CD4-positive, alpha-beta T cell (primary cell): ENCODE measurements at regions not wholly inside any gene's neighbourhood (a gene's known extent, or its start where the extent isn't known, plus 50 kb on each side); places are given as distances from the start of the nearest gene placed in this dataset.

Experiments
- ATAC-seq: fragments of 200-7000 bp; cut with Tn5 transposase; one replicate; pipeline ENCODE4 v1.10.0; 2022; ENCODE audit warnings: mild to moderate bottlenecking; ENCODE audit not compliant: poor library complexity
- CTCF ChIA-PET: fragments of 350-600 bp; sonication (Branson Sonifier 250); formaldehyde crosslinking; loops from one replicate; lab custom pipeline; 2021; ENCODE audit warnings: antibody characterized with exemption, inconsistent platforms; lab: Charles Lee
- POLR2A ChIA-PET: fragments of 350-600 bp; sonication (Branson Sonifier 250); formaldehyde crosslinking; loops from one replicate; lab custom pipeline; 2021; ENCODE audit warnings: antibody characterized with exemption, inconsistent platforms; lab: Charles Lee
- DNase-seq, 14 experiments: peaks; one replicate each; pipeline ENCODE4 v3.0.0-alpha.2; 2013 to 2020; ENCODE audit warnings: mixed read lengths in 2 of 14
- H3K27ac ChIP-seq, 2 donors: one replicate each; pipeline versions ENCODE4 v1.5.1 to v1.7.0; 2013; ENCODE audit warnings: low read length in 2 of 2, low read depth in 1 of 2, mild to moderate bottlenecking in 1 of 2
- H3K27me3 ChIP-seq, 2 experiments: 1 replicate in 1 of 2; 2 replicates in 1 of 2; pipeline versions ENCODE4 v1.6.1 to v1.7.0; 2013; ENCODE audit warnings: low read length in 2 of 2, control low read depth in 1 of 2, mild to moderate bottlenecking in 1 of 2, moderate library complexity in 1 of 2; ENCODE audit not compliant: insufficient read depth in 2 of 2, control insufficient read depth in 1 of 2
- H3K36me3 ChIP-seq: one replicate; pipeline ENCODE4 v1.6.1; 2013; ENCODE audit warnings: low read length, control low read depth; ENCODE audit not compliant: insufficient read depth
- H3K4me1 ChIP-seq: one replicate; pipeline ENCODE4 v1.6.1; 2013; ENCODE audit warnings: low read length, control low read depth; ENCODE audit not compliant: insufficient read depth
- H3K4me3 ChIP-seq: one replicate; pipeline ENCODE4 v1.5.1; 2013; ENCODE audit warnings: mild to moderate bottlenecking, low read length, moderate library complexity
- H3K9me3 ChIP-seq, 2 experiments: 1 replicate in 1 of 2; 2 replicates in 1 of 2; pipeline versions ENCODE4 v1.6.1 to v1.7.0; 2013; ENCODE audit warnings: low read length in 2 of 2, mild to moderate bottlenecking in 2 of 2, control low read depth in 1 of 2, moderate library complexity in 1 of 2; ENCODE audit not compliant: control insufficient read depth in 1 of 2, insufficient read depth in 1 of 2
- H3K27ac Mint-ChIP-seq: one replicate; pipeline ENCODE4 v1.8.0; 2020; ENCODE audit warnings: mixed read lengths
- H3K27me3 Mint-ChIP-seq: one replicate; pipeline ENCODE4 v1.8.0; 2021; ENCODE audit warnings: mixed read lengths
- H3K36me3 Mint-ChIP-seq: one replicate; pipeline ENCODE4 v1.8.0; 2021; ENCODE audit warnings: low read depth, mixed read lengths
- H3K4me1 Mint-ChIP-seq: one replicate; pipeline ENCODE4 v1.8.0; 2021; ENCODE audit warnings: low read depth, mixed read lengths
- H3K4me3 Mint-ChIP-seq: one replicate; pipeline ENCODE4 v1.8.0; 2020; ENCODE audit warnings: mild to moderate bottlenecking, mixed read lengths
- H3K9me3 Mint-ChIP-seq: one replicate; pipeline ENCODE4 v1.8.0; 2020; ENCODE audit warnings: mixed read lengths
- intact Hi-C, 2 experiments: fragments of 100-400 bp; cut with DNase I in 1 of 2; cut with micrococcal nuclease in 1 of 2; formaldehyde crosslinking; loops; one replicate each; pipeline versions ENCODE4 v1.15.1 to v1.9.0; 2023 to 2025; cut with DNase I, micrococcal nuclease
- TF ChIP-seq, protein P1 (sequence below): fragments of 200-600 bp; IDR thresholded peaks from one replicate; pipeline ENCODE4 v1.8.0; 2022; ENCODE audit warnings: antibody characterized with exemption, mild to moderate bottlenecking

DNA sequence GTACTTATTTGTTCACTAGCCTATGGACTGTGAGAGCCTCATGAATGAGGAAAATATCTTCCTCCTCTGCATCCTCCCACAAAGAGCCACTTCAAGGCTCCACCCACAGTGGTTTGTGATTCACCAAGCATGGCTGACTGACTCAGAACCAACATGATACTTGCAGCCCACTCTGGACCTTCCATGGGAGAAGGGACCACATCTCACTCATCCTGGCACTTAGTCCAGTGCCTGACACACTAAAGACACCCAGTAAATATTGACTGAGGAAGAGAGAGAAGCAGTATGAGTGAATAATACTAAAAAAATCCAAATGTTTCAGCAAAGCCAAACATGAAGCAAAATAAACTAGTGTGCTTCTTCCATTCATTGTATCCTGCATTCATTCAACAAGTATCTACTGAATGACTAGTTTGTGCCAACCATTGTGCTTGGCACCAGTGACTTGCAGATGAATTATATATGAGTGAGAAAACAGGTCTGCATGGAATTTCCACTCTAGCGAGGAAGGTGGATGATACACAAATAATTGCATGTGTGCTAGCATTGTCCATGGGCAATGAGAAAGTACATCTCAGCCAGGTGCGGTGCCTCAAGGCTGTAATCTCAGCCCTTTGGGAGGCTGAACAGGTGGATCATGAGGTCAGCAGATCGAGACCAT, 54.9 kb upstream of the BLID start:
- Histone ChIP-seq H3K4me1 (no peaks in the 10 kb centered on the region), H3K9me3 (no peaks in the 10 kb centered on the region), H3K36me3 (no peaks in the 10 kb centered on the region), H3K27ac (no peak overlapping the region), H3K4me3 (no peak overlapping the region), H3K27me3 (no peaks in the 10 kb centered on the region)
- ChIA-PET CTCF (no interaction called here), POLR2A (no interaction called here)
- H3K4me3 Mint-ChIP-seq: no peak overlapping the region
- H3K9me3 Mint-ChIP-seq: no peaks in the 10 kb centered on the region
- ATAC-seq (no peak), DNase-seq (no peak)
- no peak overlapping the region for H3K27ac Mint-ChIP-seq
- H3K27me3 Mint-ChIP-seq: peaks cover 7% of the 10 kb centered on the region
- no peaks in the 10 kb centered on the region for H3K4me1 Mint-ChIP-seq
- intact Hi-C loops: no loop called here
- TF ChIP-seq, protein P1, sequence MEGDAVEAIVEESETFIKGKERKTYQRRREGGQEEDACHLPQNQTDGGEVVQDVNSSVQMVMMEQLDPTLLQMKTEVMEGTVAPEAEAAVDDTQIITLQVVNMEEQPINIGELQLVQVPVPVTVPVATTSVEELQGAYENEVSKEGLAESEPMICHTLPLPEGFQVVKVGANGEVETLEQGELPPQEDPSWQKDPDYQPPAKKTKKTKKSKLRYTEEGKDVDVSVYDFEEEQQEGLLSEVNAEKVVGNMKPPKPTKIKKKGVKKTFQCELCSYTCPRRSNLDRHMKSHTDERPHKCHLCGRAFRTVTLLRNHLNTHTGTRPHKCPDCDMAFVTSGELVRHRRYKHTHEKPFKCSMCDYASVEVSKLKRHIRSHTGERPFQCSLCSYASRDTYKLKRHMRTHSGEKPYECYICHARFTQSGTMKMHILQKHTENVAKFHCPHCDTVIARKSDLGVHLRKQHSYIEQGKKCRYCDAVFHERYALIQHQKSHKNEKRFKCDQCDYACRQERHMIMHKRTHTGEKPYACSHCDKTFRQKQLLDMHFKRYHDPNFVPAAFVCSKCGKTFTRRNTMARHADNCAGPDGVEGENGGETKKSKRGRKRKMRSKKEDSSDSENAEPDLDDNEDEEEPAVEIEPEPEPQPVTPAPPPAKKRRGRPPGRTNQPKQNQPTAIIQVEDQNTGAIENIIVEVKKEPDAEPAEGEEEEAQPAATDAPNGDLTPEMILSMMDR: no peak
- H3K36me3 Mint-ChIP-seq: no peaks in the 10 kb centered on the region

DNA sequence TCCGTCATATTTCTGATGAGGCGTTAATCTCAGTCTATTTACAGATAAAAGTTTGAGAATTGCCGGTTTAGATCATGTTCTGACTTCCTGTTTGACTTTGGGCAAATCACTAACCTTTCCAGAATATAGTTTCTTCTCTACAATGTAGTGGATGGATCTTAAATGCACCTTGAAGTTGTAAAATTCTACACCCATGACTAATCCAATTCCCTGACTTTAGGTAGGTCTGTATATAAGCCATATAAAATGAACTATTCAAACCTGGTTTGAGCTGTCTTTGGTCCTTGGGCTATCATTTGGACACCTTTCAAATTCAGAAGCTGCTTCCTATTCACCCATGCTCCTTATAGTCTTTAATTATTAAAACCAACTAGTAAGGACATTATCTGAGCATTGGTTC, 52.2 kb upstream of the BLID start:
- TF ChIP-seq, protein P1: no peak
- CTCF ChIA-PET: no interaction called here

DNA sequence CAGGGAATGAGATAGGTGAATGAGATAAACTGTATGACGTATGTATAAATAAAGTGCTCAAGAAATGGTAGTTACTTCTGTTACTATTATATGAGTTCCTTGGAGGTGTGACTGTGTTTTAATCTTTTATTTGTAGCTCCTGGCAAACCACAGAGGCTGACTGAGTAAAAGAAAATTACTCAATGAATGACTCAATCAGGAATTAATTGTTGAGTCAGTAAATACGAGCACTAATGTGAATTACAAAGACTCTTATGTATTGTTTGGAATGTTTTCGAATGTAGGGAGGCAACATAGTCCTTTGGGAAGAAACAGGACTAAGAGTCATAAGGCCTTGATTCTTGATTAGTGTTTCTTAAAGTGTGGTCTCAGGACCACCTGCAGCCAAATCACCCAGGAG, 51.1 kb upstream of the BLID start:
- no peak overlapping the region for H3K27ac Mint-ChIP-seq
- H3K9me3 ChIP-seq: no peaks in the 10 kb centered on the region
- ATAC-seq (no peak), DNase-seq (no peak)
- TF ChIP-seq, protein P1: no peak
- no peak overlapping the region for H3K27ac ChIP-seq
- no peaks in the 10 kb centered on the region for H3K27me3 ChIP-seq
- H3K36me3 ChIP-seq: no peaks in the 10 kb centered on the region
- H3K4me1 Mint-ChIP-seq: no peaks in the 10 kb centered on the region
- intact Hi-C loops: no loop called here
- H3K4me3 Mint-ChIP-seq: no peak overlapping the region
- no peaks in the 10 kb centered on the region for H3K27me3 Mint-ChIP-seq
- POLR2A ChIA-PET: no interaction called here
- no peaks in the 10 kb centered on the region for H3K9me3 Mint-ChIP-seq
- H3K4me3 ChIP-seq: no peak overlapping the region
- CTCF ChIA-PET: no interaction called here
- H3K4me1 ChIP-seq: no peaks in the 10 kb centered on the region
- H3K36me3 Mint-ChIP-seq: no peaks in the 10 kb centered on the region

More for the DNA sequence above, 52.2 kb upstream of the BLID start:
- DNase-seq (no peak), ATAC-seq (no peak)
- intact Hi-C loops: no loop called here
- Mint-ChIP-seq H3K27ac (no peak overlapping the region), H3K36me3 (no peaks in the 10 kb centered on the region), H3K4me3 (no peak overlapping the region), H3K9me3 (no peaks in the 10 kb centered on the region), H3K27me3 (peaks cover under 1% of the 10 kb centered on the region), H3K4me1 (no peaks in the 10 kb centered on the region)
- no peaks in the 10 kb centered on the region for H3K9me3 ChIP-seq
- H3K4me1 ChIP-seq: no peaks in the 10 kb centered on the region
- H3K36me3 ChIP-seq: no peaks in the 10 kb centered on the region
- POLR2A ChIA-PET: no interaction called here
- H3K27ac ChIP-seq: no peak overlapping the region
- no peaks in the 10 kb centered on the region for H3K27me3 ChIP-seq
- no peak overlapping the region for H3K4me3 ChIP-seq
